ENCODE measurements at regions not wholly inside any gene's neighbourhood (a gene's known extent, or its start where the extent isn't known, plus 50 kb on each side); places are given as distances from the start of the nearest gene placed in this dataset.

GRCh38 chr13:107822006-107822405, 393.3 kb downstream of the LIG4 start:
- Mint-ChIP-seq H3K36me3 (ENCODE audit: low read depth) (no peaks in the 10 kb centered on the region), H3K27ac (ENCODE audit: unreplicated experiment) (peak overlapping the region; percentile 77), H3K9me3 (no peaks in the 10 kb centered on the region), H3K4me1 (peaks cover 37% of the 10 kb centered on the region), H3K27me3 (ENCODE audit: low read depth) (no peaks in the 10 kb centered on the region), H3K4me3 (peak overlapping the region; percentile 58)
- no peak for TF ChIP-seq CTCF (conservative IDR thresholded peaks at IDR 0.05)
- no peak for DNase-seq (ENCODE audit: low read depth, low spot score)

GRCh38 chr13:107821492-107821891, 393.8 kb downstream of the LIG4 start:
- H3K27me3 Mint-ChIP-seq (ENCODE audit: low read depth) = no peaks in the 10 kb centered on the region
- H3K27ac Mint-ChIP-seq (ENCODE audit: unreplicated experiment) = peak overlapping the region; percentile 83
- no peaks in the 10 kb centered on the region for H3K36me3 Mint-ChIP-seq (ENCODE audit: low read depth)
- no peak for TF ChIP-seq CTCF (conservative IDR thresholded peaks at IDR 0.05)
- DNase-seq (ENCODE audit: low read depth, low spot score) = no peak
- H3K4me1 Mint-ChIP-seq = peaks cover 37% of the 10 kb centered on the region
- H3K9me3 Mint-ChIP-seq = no peaks in the 10 kb centered on the region
- no peak overlapping the region for H3K4me3 Mint-ChIP-seq

GRCh38 chr13:107819071-107819470, 396.3 kb downstream of the LIG4 start:
- Mint-ChIP-seq H3K4me3 (no peak overlapping the region), H3K27me3 (ENCODE audit: low read depth) (no peaks in the 10 kb centered on the region), H3K36me3 (ENCODE audit: low read depth) (no peaks in the 10 kb centered on the region), H3K9me3 (no peaks in the 10 kb centered on the region), H3K4me1 (peaks cover 37% of the 10 kb centered on the region), H3K27ac (ENCODE audit: unreplicated experiment) (no peak overlapping the region)
- DNase-seq (ENCODE audit: low read depth, low spot score) = no peak
- TF ChIP-seq CTCF (conservative IDR thresholded peaks at IDR 0.05) = no peak

- no peak for TF ChIP-seq CTCF (conservative IDR thresholded peaks at IDR 0.05)
- Mint-ChIP-seq H3K9me3 (no peaks in the 10 kb centered on the region), H3K36me3 (ENCODE audit: low read depth) (no peaks in the 10 kb centered on the region), H3K27me3 (ENCODE audit: low read depth) (no peaks in the 10 kb centered on the region), H3K27ac (ENCODE audit: unreplicated experiment) (no peak overlapping the region), H3K4me1 (peaks cover 27% of the 10 kb centered on the region), H3K4me3 (no peak overlapping the region)
- DNase-seq (ENCODE audit: low read depth, low spot score) = no peak
Measured at GRCh38 chr13:107817647-107818287, 397.6 kb downstream of the LIG4 start.

- Mint-ChIP-seq H3K4me1 (no peaks in the 10 kb centered on the region), H3K4me3 (no peak overlapping the region), H3K9me3 (no peaks in the 10 kb centered on the region), H3K27me3 (ENCODE audit: low read depth) (no peaks in the 10 kb centered on the region), H3K27ac (ENCODE audit: unreplicated experiment) (no peak overlapping the region), H3K36me3 (ENCODE audit: low read depth) (no peaks in the 10 kb centered on the region)
- TF ChIP-seq CTCF (conservative IDR thresholded peaks at IDR 0.05) = no peak
- DNase-seq (ENCODE audit: low read depth, low spot score) = no peak
Measured at GRCh38 chr13:107812014-107812412, 403.3 kb downstream of the LIG4 start.

All from neural crest cell (in vitro differentiated cells).